H1 (cell line): ENCODE measurements at regions not wholly inside any gene's neighbourhood (a gene's known extent, or its start where the extent isn't known, plus 50 kb on each side); places are given as distances from the start of the nearest gene placed in this dataset.

Experiments
- CTCF ChIA-PET: fragments of 300-600 bp; sonication (Branson Sonifier 250); formaldehyde crosslinking; loops from one replicate; lab custom pipeline; 2021; ENCODE audit not compliant: partially characterized antibody; lab: Charles Lee
- POLR2A ChIA-PET: fragments of 300-600 bp; sonication (Branson Sonifier 250); formaldehyde crosslinking; loops from one replicate; lab custom pipeline; 2021; ENCODE audit warnings: inconsistent platforms; ENCODE audit not compliant: partially characterized antibody; lab: Charles Lee
- DNase-seq, 2 experiments: peaks; one replicate each; pipeline versions ENCODE4 v3.0.0 to v3.0.0-alpha.2; 2010 to 2022; ENCODE audit warnings: low spot score in 2 of 2, low read depth in 1 of 2, mixed read lengths in 1 of 2
- FAIRE-seq: peaks from 2 replicates; lab custom pipeline; 2011; peaks lifted over from hg19 to GRCh38; lab: Jason Lieb, UNC
- H2AFZ ChIP-seq: 2 replicates; pipeline ENCODE4 v1.8.1; 2012; ENCODE audit warnings: low read length, inconsistent platforms
- H2AK5ac ChIP-seq: 2 replicates; pipeline ENCODE4 v1.6.1; 2013; ENCODE audit warnings: low read depth, low read length
- H2BK120ac ChIP-seq: replicated peaks from 2 replicates; pipeline ENCODE3; 2013; ENCODE audit warnings: low read depth, low read length, inconsistent platforms
- H2BK12ac ChIP-seq: 2 replicates; pipeline ENCODE4 v1.6.1; 2013; ENCODE audit warnings: low read depth, low read length
- H2BK15ac ChIP-seq: 2 replicates; pipeline ENCODE4 v1.6.1; 2013; ENCODE audit warnings: low read length
- H2BK20ac ChIP-seq: 2 replicates; pipeline ENCODE4 v1.6.1; 2013; ENCODE audit warnings: low read length
- H2BK5ac ChIP-seq: 2 replicates; pipeline ENCODE4 v1.6.1; 2013; ENCODE audit warnings: low read depth, low read length
- H3K14ac ChIP-seq: 2 replicates; pipeline ENCODE4 v1.6.1; 2013; ENCODE audit warnings: inconsistent platforms; ENCODE audit not compliant: insufficient read length
- H3K18ac ChIP-seq: 2 replicates; pipeline ENCODE4 v1.6.1; 2013; ENCODE audit warnings: low read length; ENCODE audit errors: extremely low read depth
- H3K23ac ChIP-seq: 2 replicates; pipeline ENCODE4 v1.6.1; 2013; ENCODE audit warnings: inconsistent platforms; ENCODE audit not compliant: insufficient read length
- H3K23me2 ChIP-seq: 2 replicates; pipeline ENCODE4 v1.6.1; 2013; ENCODE audit warnings: low read depth, low read length
- H3K27ac ChIP-seq: 2 replicates; pipeline ENCODE4 v1.6.1; 2011; ENCODE audit warnings: low read depth, low read length, inconsistent platforms
- H3K27me3 ChIP-seq, 4 experiments: replicated peaks in 1 of 4; 1 replicate in 1 of 4; 2 replicates in 3 of 4; pipeline versions ENCODE4 v1.6.1 to v1.8.1; 2011 to 2013; ENCODE audit warnings: low read length in 3 of 4, mild to moderate bottlenecking in 3 of 4, inconsistent platforms in 2 of 4, mixed read lengths in 2 of 4, moderate library complexity in 1 of 4; ENCODE audit not compliant: control insufficient read depth in 3 of 4, insufficient read depth in 3 of 4; ENCODE audit errors: extremely low read depth in 1 of 4
- H3K36me3 ChIP-seq, 4 experiments: 2 replicates each; pipeline versions ENCODE4 v1.6.1 to v1.8.1; 2011 to 2013; ENCODE audit warnings: mild to moderate bottlenecking in 4 of 4, low read length in 3 of 4, moderate library complexity in 2 of 4, control low read depth in 1 of 4, inconsistent platforms in 1 of 4; ENCODE audit not compliant: insufficient read depth in 4 of 4, control insufficient read depth in 2 of 4
- H3K4ac ChIP-seq: replicated peaks from 2 replicates; pipeline ENCODE3; 2013; ENCODE audit warnings: low read length, low read depth, mixed read lengths, inconsistent platforms; ENCODE audit not compliant: insufficient read length
- H3K4me1 ChIP-seq, 4 experiments: replicated peaks in 1 of 4; 1 replicate in 1 of 4; 2 replicates in 3 of 4; pipeline versions ENCODE4 v1.6.1 to v1.8.1; 2011 to 2013; ENCODE audit warnings: low read length in 3 of 4, inconsistent platforms in 2 of 4, mixed read lengths in 1 of 4; ENCODE audit not compliant: insufficient read depth in 4 of 4, control insufficient read depth in 3 of 4
- H3K4me2 ChIP-seq, 2 experiments: 2 replicates each; pipeline versions ENCODE4 v1.6.1 to v1.8.1; 2011 to 2013; ENCODE audit warnings: low read depth in 2 of 2, low read length in 2 of 2, control low read depth in 1 of 2, inconsistent platforms in 1 of 2, mild to moderate bottlenecking in 1 of 2; ENCODE audit not compliant: insufficient read depth in 1 of 2
- H3K4me3 ChIP-seq, 4 experiments: fragments of 200-600, 300-600 bp in 1 of 4; sonication (generic), shearing (Covaris generic), sonication (Bioruptor Twin) in 1 of 4; 2 replicates each; pipeline versions ENCODE4 v1.5.1 to v1.8.1; 2011 to 2016; ENCODE audit warnings: low read length in 4 of 4, low read depth in 3 of 4, control low read depth in 2 of 4, inconsistent platforms in 2 of 4, mild to moderate bottlenecking in 2 of 4, mixed read lengths in 1 of 4, moderate library complexity in 1 of 4; ENCODE audit not compliant: insufficient read depth in 2 of 4; ENCODE audit errors: extremely low read depth in 1 of 4
- H3K56ac ChIP-seq: replicated peaks from 2 replicates; pipeline ENCODE3; 2013; ENCODE audit warnings: low read depth, mild to moderate bottlenecking, mixed read lengths, low read length, inconsistent platforms; ENCODE audit not compliant: insufficient read length
- H3K79me1 ChIP-seq: 2 replicates; pipeline ENCODE4 v1.6.1; 2013; ENCODE audit warnings: low read depth, low read length, control low read depth
- H3K79me2 ChIP-seq, 2 experiments: 2 replicates each; pipeline versions ENCODE4 v1.6.1 to v1.8.1; 2012 to 2013; ENCODE audit warnings: low read length in 2 of 2, mild to moderate bottlenecking in 2 of 2, inconsistent platforms in 1 of 2; ENCODE audit not compliant: insufficient read depth in 2 of 2, control insufficient read depth in 1 of 2
- H3K9ac ChIP-seq, 4 experiments: replicated peaks in 1 of 4; 1 replicate in 1 of 4; 2 replicates in 3 of 4; pipeline versions ENCODE4 v1.6.1 to v1.8.1; 2011 to 2013; ENCODE audit warnings: low read depth in 3 of 4, low read length in 3 of 4, control low read depth in 2 of 4, mild to moderate bottlenecking in 2 of 4, moderate library complexity in 2 of 4, inconsistent platforms in 1 of 4; ENCODE audit errors: extremely low read depth in 1 of 4
- H3K9me3 ChIP-seq, 2 experiments: 2 replicates each; pipeline versions ENCODE4 v1.6.1 to v1.8.1; 2012 to 2013; ENCODE audit warnings: mild to moderate bottlenecking in 2 of 2, moderate library complexity in 2 of 2, control low read depth in 1 of 2, inconsistent platforms in 1 of 2, low read depth in 1 of 2, low read length in 1 of 2, mixed read lengths in 1 of 2; ENCODE audit not compliant: insufficient read depth in 2 of 2
- H4K20me1 ChIP-seq, 2 experiments: replicated peaks in 1 of 2; 2 replicates each; pipeline versions ENCODE3 to v1.8.1; 2011 to 2013; ENCODE audit warnings: inconsistent platforms in 2 of 2, low read length in 2 of 2, mild to moderate bottlenecking in 1 of 2; ENCODE audit not compliant: insufficient read depth in 2 of 2, control insufficient read depth in 1 of 2
- H4K5ac ChIP-seq: 2 replicates; pipeline ENCODE4 v1.6.1; 2013; ENCODE audit warnings: low read length, low read depth, mixed read lengths, inconsistent platforms; ENCODE audit not compliant: insufficient read length
- H4K8ac ChIP-seq: 2 replicates; pipeline ENCODE4 v1.8.0; 2013; ENCODE audit warnings: mild to moderate bottlenecking, moderate library complexity, low read length, inconsistent platforms; ENCODE audit not compliant: insufficient read depth; ENCODE audit errors: extremely low read depth
- H4K91ac ChIP-seq: replicated peaks from 2 replicates; pipeline ENCODE3; 2013; ENCODE audit warnings: low read length, mixed read lengths, inconsistent platforms; ENCODE audit not compliant: insufficient read length
- ASH2L ChIP-seq: fragments of 200-600, 300-600 bp; sonication (generic); IDR thresholded peaks from one replicate; pipeline ENCODE4 v1.7.1; 2017; ENCODE audit warnings: low read length
- CREB1 ChIP-seq: IDR thresholded peaks from 2 replicates; pipeline ENCODE4 v1.6.1; 2012; ENCODE audit warnings: inconsistent platforms
- CTBP2 ChIP-seq: IDR thresholded peaks from 2 replicates; pipeline ENCODE4 v1.7.0; 2011; ENCODE audit warnings: borderline replicate concordance, mild to moderate bottlenecking, moderate library complexity, mixed read lengths, low read length; ENCODE audit not compliant: insufficient read depth, insufficient read length
- HDAC6 ChIP-seq: IDR thresholded peaks from one replicate; pipeline ENCODE4 v1.7.1; 2012; ENCODE audit warnings: low read depth, mild to moderate bottlenecking, inconsistent platforms, low read length, moderate library complexity
- NANOG ChIP-seq: IDR thresholded peaks from 2 replicates; pipeline ENCODE4 v1.6.1; 2011; ENCODE audit warnings: low read length, low read depth, mild to moderate bottlenecking, inconsistent platforms; ENCODE audit not compliant: insufficient read depth, poor library complexity, severe bottlenecking
- RAD21 ChIP-seq, 2 experiments: IDR thresholded peaks in 1 of 2; conservative IDR thresholded peaks in 1 of 2; 2 replicates each; pipeline ENCODE4 v1.6.1; 2011; ENCODE audit warnings: low read depth in 2 of 2, low read length in 2 of 2, improper control_type of control experiment in 1 of 2, inconsistent platforms in 1 of 2, mild to moderate bottlenecking in 1 of 2, moderate library complexity in 1 of 2
- RXRA ChIP-seq: IDR thresholded peaks from 2 replicates; pipeline ENCODE4 v1.6.1; 2011; ENCODE audit warnings: low read depth, mild to moderate bottlenecking, low read length, moderate library complexity; ENCODE audit not compliant: insufficient read depth
- SIX5 ChIP-seq: IDR thresholded peaks from 2 replicates; pipeline ENCODE4 v1.6.1; 2011; ENCODE audit warnings: mild to moderate bottlenecking, low read depth, low read length
- SP4 ChIP-seq: IDR thresholded peaks from 2 replicates; pipeline ENCODE4 v1.6.1; 2012; ENCODE audit warnings: low read length, inconsistent platforms
- TAF7 ChIP-seq: optimal IDR thresholded peaks from 2 replicates; pipeline ENCODE3; 2011; ENCODE audit warnings: low read depth, mild to moderate bottlenecking, inconsistent platforms, low read length, moderate library complexity, borderline replicate concordance
- TEAD4 ChIP-seq: IDR thresholded peaks from 2 replicates; pipeline ENCODE4 v1.6.1; 2012; ENCODE audit warnings: low read depth, low read length, inconsistent platforms, mixed read lengths
- WGBS, 2 experiments: shearing (Covaris generic) in 1 of 2; methylation state at CpG; one replicate each; pipeline versions ENCODE4 v1.1.6 to v1.1.7; 2013 to 2015; ENCODE audit warnings: low lambda C conversion rate in 2 of 2, mixed read lengths in 2 of 2, inconsistent platforms in 1 of 2, low coverage in 1 of 2, missing lambda C conversion rate in 1 of 2; ENCODE audit not compliant: insufficient replicate concordance in 2 of 2, insufficient coverage in 1 of 2, insufficient read length in 1 of 2; ENCODE audit errors: extremely low coverage in 1 of 2, missing lambda C conversion rate in 1 of 2; 5-methylcytosine and 5-hydroxymethylcytosine counted together
- TF ChIP-seq, protein P1 (sequence below), 3 experiments: IDR thresholded peaks; 1 replicate in 2 of 3; 2 replicates in 1 of 3; pipeline versions ENCODE4 v1.5.1 to v1.6.1; 2011; ENCODE audit warnings: low read length in 3 of 3, mild to moderate bottlenecking in 3 of 3, inconsistent platforms in 2 of 3, low read depth in 1 of 3, moderate library complexity in 1 of 3; ENCODE audit not compliant: insufficient read depth in 1 of 3; ENCODE audit errors: control extremely low read depth in 1 of 3

GRCh38 chr6:164911151-164911550 lies 398.3 kb downstream of the C6orf118 start:
- Histone ChIP-seq H3K4me2 (no peak overlapping the region), H3K9me3 (no peaks in the 10 kb centered on the region), H3K9ac (no peak overlapping the region), H2BK5ac (no peak overlapping the region), H3K14ac (no peak overlapping the region), H2BK12ac (no peak overlapping the region), H3K79me1 (no peaks in the 10 kb centered on the region), H4K8ac (no peak overlapping the region), H3K4me1 (peaks cover 0 to 5% (median 0%) of the 10 kb centered on the region in 4 experiments; a peak in 1 of 7 replicates), H4K5ac (no peak overlapping the region), H2BK120ac (no peak overlapping the region), H3K56ac (no peak overlapping the region), H3K4ac (no peak overlapping the region), H3K27me3 (no peaks in the 10 kb centered on the region; a peak in 1 of 7 replicates), H3K4me3 (no peak overlapping the region), H2AFZ (no peak overlapping the region), H3K79me2 (no peaks in the 10 kb centered on the region), H3K36me3 (no peaks in the 10 kb centered on the region), H3K23me2 (no peaks in the 10 kb centered on the region), H4K20me1 (no peaks in the 10 kb centered on the region), H3K27ac (no peak overlapping the region), H2BK20ac (no peak overlapping the region), H2BK15ac (no peak overlapping the region), H4K91ac (no peak overlapping the region), H2AK5ac (no peak overlapping the region), H3K23ac (no peak overlapping the region), H3K18ac (no peak overlapping the region)
- no peak for DNase-seq
- FAIRE-seq: no peak
- POLR2A ChIA-PET: no interaction called here
- 95% methylated on average over 2 of the region's 2 CpGs; no CpG with 5 or more reads in 1 of the 2 experiments for WGBS, 2 experiments
- CTCF ChIA-PET: interaction anchor here (1.5 kb wide), 1 partner anchor 13 kb away, joined by 8 read pairs; no protein-coding TSS in a partner anchor
- TF ChIP-seq, protein P1, sequence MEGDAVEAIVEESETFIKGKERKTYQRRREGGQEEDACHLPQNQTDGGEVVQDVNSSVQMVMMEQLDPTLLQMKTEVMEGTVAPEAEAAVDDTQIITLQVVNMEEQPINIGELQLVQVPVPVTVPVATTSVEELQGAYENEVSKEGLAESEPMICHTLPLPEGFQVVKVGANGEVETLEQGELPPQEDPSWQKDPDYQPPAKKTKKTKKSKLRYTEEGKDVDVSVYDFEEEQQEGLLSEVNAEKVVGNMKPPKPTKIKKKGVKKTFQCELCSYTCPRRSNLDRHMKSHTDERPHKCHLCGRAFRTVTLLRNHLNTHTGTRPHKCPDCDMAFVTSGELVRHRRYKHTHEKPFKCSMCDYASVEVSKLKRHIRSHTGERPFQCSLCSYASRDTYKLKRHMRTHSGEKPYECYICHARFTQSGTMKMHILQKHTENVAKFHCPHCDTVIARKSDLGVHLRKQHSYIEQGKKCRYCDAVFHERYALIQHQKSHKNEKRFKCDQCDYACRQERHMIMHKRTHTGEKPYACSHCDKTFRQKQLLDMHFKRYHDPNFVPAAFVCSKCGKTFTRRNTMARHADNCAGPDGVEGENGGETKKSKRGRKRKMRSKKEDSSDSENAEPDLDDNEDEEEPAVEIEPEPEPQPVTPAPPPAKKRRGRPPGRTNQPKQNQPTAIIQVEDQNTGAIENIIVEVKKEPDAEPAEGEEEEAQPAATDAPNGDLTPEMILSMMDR (IDR thresholded peaks at IDR 0.05; ENCODE audit: control extremely low read depth in 1 of 3, insufficient read depth in 1 of 3, low read depth in 1 of 3, low read length in 3 of 3): no peak
- TF ChIP-seq SP4 (no peak), RXRA (no peak), HDAC6 (no peak), NANOG (no peak), RAD21 (IDR thresholded peaks at IDR 0.05 in 1 of 2, conservative IDR thresholded peaks at IDR 0.05 in 1 of 2; ENCODE audit: low read depth in 2 of 2, low read length in 2 of 2) (no peak), TAF7 (no peak), CREB1 (no peak), SIX5 (no peak), CTBP2 (no peak), ASH2L (no peak), TEAD4 (no peak)
